Fibroblast of skin of left quadriceps (primary cell): ENCODE measurements at regions not wholly inside any gene's neighbourhood (a gene's known extent, or its start where the extent isn't known, plus 50 kb on each side); places are given as distances from the start of the nearest gene placed in this dataset.
"Not testable (repeated sequence)": the region's sequence is repeated elsewhere in the genome, so short reads cannot be mapped to it uniquely, and the experiment has no call there.

ENCODE experiments used
- DNase-seq, 2 experiments: peaks; one replicate each; pipeline ENCODE4 v3.0.0-alpha.2; 2013; ENCODE audit warnings: low read depth in 2 of 2

DNA sequence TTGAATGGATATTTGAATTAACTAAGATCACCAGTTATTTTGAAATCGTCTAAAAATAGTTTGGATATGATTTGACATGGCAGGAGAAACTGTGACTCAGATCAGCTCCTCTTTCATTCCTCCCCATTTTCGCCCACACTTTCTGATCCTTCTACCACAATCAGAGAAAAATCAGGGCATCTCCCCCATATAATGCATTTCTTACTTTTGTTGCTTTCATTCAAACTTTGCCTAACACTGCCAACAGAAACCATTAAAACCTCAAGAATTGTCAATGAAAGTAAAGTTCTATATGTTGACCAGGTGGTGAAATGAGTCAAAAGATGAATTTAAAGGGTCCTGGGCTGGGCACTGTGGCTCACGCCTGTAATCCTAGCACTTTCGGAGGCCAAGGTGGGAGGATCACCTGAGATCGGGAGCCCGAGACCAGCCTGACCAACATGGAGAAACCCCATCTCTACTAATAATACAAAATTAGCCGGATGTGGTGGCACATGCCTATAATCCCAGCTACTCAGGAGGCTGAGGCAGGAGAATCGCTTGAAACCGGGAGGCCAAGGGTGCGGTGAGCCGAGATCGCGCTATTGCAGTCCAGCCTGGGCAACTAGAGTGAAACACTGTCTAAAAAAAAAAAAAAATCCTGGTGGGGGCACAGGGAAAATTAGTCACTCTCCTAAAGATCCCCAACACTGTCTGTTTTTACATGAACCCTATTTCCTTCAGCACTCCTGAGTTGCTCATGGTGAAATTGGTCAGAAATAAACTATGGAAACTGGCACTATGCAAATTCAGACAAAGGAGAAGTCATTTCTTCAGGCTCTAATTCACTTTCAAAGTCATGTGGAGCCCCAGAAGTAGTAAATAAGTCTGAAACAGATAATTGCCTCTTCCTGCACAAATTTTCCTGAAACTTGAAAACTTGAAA, 122.8 kb upstream of the NOCT start:
- no peak for DNase-seq

DNA sequence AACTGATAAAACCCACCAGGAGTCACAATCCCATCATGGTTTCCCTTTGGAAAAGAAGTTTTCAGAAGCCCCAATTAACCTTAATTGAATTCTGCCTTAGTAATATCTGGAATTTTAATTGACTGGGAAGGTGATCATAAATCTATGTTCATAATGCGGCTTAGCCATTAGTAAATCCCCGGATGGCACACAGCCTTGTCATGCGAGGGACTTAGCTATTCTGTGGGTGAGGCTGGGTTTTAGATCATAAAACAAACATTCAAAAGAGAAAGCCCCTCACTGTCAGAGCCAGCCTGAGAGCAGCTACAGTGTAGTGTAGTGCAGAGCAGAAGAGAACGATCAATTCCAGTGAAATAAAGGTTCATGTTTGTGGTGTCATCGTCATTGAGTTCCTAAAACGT, 124.0 kb upstream of the NOCT start:
- DNase-seq: no peak

DNA sequence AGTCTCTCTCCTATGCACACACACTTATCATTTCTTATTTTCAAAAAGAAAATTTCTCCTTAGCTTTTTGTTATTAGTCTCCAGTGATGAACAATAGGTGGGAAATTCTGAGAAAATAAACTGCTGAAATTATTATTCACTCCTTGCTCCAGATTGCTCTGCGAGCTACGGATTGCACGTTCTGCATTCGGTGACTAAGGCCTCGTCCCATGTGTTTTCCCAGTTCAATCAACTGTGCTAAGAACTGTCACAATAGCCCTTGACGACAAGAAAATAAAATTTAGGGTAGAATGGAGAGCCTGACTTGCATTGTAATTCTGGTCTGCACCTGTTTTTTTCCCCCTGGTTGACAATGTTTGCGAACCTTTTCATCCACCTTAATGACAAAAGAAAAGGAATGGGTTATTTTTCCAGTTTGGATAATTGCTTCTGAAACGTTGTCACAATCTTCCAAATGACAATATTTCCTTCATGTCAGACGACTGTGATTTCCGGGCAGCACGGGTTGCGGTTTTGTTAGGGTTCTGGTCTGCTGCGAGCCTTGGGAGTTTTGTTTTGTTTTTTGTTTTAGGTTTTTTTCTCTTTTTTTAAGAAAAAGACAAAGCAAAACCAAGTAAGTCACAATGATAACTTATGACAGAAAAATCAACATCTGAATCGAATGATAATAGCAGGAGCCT, 124.5 kb upstream of the NOCT start:
- no peak for DNase-seq

DNA sequence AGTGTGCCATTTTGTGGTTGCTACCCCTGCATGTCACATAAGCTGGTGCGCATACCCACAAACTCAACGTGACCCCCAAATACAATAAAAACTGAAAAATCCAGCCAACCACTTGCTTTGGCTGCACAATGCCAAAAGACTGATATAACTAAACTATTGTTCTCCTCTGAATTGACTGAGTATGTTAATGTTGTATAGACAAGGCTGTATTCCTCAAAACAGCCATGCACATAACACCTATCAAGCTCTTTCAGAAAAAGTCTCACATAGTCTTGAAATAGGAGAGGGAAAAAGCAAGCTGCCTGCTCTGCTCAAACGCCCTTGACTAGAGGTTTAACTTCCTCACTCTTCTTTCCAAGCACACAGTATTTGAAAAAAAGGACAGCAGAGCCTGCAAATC, 126.4 kb upstream of the NOCT start:
- DNase-seq: no peak

DNA sequence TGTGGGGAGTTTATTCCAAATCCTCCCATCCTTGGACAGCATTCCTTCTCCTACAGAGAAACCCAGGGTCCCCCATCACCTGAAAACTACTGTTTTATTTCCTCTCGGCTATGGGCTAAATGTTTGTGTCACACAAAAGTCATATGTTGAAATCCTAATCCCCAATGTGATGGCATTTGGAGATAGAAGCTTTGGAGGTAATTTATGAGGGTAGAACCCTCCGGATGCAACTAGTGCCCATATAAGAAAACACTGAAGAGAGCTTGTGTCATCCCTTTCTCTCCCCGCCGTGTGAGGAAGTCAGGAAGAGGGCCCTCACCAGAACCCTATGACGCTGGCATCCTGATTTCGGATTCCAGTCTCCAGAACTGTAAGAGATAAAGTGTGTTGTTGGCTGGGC, 127.8 kb upstream of the NOCT start:
- DNase-seq: no peak

DNA sequence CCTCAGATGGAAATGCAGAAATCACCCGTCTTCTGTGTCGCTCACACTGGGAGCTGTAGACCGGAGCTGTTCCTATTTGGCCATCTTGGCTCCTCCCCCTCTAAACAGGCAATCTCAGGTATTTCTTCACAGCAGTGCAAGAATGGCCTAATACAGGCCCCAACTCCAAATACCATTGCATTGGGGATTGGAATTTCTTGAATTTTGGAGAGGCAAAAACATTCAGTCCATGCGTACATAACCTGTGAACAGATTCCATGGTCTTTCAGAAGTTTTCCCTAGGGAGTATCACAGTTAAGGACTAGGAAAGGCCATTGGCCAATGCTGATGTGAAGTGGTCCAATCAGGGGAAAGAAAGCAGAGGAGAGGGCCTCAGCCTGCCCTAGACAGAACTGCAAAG, 128.2 kb upstream of the NOCT start:
- no peak for DNase-seq

DNA sequence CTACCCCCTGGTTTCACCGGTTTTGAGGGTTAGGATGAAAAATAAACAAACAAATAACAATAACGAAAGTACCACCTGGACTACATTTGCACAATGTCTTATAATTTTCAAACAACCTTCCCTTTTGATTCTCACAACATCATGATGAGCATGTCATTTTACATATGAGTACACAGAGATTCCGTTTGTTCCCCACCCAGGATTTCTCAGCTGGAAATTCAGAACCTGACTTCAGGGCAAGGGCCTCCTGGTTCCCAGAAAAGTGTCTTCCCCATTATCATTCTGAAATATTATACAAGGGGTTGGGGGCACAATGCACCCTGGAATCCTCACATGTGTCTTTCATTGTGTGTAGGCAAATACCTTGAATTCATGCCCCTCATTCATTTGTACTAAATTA, 135.8 kb upstream of the NOCT start:
- no peak for DNase-seq

DNA sequence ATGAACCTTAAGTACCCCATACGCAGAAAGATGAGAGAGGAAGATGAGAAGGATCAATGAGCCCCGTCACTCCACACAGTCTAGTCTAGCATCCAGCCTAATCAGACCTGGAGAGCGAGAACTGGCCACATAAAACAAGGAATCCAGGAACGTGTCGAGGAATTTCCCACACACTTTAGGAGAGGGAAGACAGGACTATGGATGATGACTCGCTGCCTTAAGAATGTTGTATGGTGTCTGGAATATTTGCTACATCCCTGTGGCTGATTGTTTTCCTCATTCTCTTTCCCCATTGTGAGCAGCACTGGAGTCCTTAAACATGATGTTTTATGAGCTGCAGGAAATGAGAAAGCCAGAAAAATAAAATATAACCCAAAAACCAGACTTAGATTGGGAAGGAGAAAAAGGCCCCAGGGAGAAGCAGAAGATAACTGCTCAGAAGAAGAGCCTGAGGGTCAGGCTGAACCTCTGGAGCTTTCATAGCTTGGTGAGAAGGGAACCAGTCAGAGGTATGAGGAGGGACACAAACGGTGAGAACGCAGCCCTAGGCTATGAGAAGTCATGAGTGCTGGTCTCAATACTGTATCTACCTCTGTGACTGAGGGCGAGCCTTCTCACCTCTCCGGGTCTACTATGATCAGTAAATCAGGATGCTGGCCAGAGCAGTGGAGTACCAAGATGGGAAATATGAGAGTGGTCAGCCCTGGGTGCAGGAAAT, 139.5 kb upstream of the NOCT start:
- DNase-seq: peak; percentile 93 to 94

DNA sequence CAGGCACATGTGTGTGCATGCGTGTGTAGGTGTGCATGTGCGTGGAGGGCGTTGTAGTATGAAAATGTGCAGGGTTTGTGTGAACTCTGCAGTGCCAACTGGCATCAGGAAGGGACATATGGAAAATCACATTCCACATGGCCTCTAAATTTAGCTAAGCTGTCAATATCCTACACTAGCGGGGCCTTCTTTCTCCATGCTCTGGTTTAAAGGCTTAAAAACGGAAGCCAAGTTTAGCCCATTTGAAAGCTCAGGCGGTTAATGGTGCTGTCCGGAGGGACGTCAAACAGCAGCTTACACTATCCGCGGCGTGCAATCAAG, 144.1 kb upstream of the NOCT start:
- DNase-seq: no peak

DNA sequence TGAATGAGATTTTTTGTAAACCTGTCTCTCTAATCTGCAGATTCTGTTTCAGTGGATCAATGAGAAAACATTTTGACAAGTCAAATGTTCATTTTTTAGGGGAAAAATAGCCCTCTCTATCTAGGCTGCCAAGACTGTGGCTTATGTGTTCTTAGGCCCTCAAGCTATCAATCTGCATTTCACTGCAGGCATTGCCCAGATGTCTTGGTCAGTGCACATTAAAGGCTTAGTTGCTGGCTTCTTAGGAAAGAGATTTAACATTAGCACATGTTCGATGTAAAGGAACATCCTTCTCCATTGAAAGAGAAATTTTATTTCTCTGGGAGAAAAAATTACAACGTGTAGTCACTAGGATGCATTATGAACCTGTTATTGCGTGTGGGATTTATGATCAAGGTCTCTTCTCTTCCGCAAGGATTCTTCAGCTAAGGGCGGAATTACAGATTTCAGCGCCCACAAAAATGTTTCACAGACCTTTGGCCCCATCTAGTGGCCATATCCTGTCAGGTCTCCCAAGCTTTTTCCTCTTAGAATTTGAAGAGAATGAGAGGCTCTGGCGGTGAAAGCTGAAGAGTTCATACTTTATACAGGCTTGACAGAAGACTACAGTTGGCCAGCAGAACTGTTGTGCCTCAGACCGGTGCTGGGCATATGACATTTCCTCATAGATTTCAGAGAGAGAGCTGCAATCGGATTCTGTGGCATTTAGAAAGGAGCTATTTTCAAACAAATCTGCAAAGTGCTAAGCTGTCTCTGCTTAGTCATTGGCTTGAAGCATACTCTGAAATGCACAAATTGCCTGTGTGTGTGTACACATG, 144.6 kb upstream of the NOCT start:
- peak; percentile 64 to 66 for DNase-seq

DNA sequence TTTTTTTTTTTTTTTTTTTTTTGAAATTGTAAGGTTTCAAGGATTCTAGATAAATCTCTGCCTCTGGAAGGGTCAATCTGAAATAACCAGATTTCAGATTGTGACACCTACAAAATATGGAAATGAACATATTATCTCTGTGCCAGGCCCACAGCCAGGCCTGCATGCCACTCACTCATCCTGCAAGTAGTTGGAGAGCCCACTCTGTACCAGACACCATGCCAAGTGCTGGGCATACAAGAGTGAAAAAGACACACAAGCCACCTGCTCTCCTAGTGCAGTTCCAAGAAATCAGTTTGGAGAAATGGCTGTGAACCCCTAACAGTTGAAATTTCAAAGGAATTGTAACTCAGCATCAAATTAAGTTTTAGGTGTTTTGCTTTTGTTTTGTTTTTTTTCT, 145.9 kb upstream of the NOCT start:
- no peak for DNase-seq

DNA sequence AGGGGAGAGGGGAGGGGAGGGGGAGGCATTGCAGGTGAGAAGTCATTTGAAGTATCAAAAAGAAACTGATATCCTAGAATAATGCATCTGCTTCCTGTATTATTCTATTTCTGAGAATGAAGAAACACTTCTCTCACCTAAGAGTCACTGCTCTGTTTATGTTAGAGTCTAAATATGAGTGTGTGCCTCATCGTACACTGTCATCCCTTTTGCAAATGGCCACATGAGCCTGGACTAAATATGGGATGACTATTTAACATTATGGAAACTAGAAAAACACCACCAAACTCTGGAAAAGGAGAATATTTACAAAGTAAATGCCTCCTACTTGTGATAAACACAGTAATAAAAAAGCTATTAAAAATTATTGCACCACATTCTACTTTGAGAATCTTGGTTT, 146.4 kb upstream of the NOCT start:
- no peak for DNase-seq

DNA sequence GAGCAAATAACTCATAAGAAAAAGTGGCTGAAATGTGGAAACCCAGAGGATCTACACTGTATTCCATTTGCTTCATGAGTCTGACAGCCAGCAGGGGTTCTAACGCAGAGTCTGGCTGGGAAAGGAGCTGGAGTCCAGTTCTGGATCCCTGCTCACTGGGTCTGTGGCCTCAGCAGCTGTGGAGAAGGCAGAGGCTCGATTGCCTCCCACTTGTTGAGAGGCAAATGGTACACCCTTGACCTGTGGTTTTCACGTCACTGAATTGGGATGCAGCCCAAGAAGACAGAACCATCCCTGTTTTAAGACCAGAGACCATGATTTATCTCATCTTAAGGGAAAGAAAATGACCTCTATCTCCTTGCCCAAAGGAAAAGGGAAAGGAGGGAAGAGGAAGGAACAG, 147.0 kb upstream of the NOCT start:
- DNase-seq: no peak

DNA sequence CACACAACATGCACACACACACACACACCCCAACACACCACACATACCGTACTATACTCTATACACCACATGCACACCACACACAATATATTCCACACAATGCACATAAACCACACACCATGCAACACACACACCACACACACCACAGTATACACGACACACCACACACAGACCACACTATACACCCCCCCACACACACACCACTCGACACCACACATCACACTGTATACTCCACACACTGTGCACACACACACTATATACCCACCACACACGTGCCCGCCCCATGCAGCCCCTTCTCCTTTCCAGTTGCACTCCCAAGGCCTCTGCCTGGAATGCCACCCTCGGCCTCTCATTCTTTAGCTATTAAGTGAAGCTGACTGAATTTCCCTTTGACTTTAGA, 148.2 kb upstream of the NOCT start:
- DNase-seq: no peak

DNA sequence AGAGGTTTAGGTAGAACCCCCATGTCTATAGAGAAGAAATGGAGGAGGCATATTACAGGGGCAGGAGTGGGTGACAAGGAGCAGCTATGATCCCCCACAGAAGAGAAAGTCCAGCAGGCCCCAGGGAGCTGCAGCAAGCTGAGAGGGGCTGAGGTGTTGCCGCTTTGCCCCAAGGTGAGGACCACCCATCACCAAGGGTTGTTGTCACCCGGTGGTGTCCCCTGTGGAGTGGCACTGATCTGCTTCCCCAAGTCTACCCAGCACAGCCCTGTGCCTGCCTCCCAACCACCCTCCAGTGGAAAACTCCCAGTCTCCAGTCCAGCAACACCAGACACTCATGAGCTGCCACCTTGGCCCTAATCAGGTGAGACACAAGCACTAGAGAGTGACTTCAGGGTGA, 149.3 kb upstream of the NOCT start:
- DNase-seq: no peak

DNA sequence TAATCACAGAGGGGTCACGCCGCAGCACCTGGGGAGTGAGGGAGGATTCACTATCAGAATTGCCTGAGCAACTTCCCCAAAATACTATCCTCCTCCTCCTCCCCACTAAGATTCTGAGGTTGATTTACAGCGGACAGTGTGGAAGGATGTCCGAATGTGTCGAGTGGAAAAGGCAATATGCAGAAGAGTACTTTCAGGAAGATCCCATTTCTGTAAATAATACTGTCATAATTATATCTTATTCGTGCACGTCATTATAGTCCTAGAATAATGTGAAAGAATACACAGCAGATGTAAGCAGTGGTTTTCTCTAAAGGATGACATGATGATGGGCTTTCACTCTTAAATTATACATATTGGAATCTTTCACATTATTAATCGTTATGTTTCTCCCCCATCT, 149.8 kb upstream of the NOCT start:
- DNase-seq: no peak

DNA sequence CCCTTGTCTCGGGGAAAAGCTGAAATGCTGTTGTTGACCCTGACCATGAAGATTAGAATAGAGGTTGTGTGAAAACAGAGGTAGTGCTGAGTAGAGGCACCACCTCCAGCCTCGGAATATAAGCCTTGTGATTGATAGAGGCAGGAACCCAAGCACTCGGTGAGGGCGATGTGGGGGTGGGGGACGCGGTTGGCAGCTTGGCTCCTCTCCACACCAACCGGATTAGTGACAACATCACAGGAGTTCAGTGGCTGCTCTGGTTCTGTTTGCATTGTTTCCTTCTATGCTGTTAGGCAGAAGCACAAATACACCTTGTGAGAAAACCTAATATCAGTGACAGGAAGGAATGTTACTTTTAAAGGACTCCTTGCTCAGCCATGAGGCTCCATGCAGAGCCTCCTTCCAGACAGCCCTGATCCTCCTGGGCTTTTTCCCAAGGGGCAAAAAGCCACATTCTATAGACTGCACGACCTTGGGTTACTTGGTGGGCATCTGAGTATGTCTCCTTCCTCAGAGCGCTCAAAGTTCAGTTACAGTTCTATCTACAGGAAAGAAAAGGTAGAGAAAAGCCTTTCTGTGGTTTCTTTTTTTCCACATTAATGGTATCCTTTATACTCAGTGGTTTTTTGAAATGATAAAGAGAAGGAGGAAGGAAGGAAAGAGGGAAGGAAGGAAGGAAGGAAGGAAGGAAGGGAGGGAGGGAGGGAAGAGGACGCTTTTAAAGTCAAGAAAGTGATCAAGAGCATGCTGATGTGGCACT, 150.4 kb upstream of the NOCT start:
- DNase-seq: no peak

DNA sequence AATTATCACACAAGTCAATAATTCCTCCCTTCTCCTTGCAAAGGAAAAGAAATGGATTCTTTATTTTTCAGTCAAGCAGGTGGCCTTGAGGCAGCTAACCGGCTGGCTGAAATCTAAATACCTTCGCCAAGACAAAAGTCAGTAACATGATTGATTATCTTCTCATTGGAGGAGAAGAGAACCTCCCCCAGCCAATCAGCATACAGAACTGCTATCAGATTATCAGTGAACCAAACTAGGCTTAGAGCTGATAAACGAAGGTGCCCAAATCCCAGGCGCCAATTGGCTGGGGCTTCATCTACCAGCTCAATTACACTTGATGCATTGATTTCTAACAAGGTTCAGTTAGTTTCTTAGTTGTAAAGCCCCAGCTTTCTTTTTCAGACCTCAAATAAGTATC, 152.4 kb upstream of the NOCT start:
- no peak for DNase-seq

DNA sequence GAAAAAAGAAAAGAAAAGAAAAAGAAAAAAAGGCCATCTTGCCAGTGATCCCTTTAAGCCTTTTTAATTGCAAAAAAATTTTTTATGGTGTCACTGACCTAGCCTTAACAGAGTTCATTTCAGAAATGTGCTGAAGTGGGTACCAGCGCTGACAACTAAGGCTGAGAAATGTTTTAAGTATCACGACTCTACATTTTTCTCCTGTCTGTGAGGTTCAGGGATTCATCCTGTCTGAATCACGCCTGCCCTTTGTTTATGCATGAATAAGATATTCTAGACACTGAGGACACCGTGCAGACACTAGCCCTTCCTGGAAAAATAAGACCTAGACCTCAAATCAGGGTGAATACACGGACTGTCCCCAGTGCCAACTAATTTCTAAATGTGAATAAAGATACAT, 154.4 kb upstream of the NOCT start:
- peak in 1 of 2 experiments; percentile 2 for DNase-seq

DNA sequence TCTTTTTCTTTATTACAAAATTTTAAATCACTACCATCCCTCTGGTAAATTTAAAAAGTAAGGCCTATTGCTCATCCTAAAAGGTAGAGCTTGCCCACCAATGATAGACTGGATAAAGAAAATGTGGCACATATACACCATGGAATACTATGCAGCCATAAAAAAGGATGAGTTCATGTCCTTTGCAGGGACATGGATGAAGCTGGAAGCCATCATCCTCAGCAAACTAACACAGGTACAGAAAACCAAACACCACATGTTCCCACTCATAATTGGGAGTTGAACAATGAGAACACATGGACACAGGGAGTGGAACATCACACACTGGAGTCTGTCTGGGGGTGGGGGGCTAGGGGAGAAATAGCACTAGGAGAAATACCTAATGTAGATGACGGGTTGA, 155.2 kb upstream of the NOCT start:
- not testable (repeated sequence) for DNase-seq

DNA sequence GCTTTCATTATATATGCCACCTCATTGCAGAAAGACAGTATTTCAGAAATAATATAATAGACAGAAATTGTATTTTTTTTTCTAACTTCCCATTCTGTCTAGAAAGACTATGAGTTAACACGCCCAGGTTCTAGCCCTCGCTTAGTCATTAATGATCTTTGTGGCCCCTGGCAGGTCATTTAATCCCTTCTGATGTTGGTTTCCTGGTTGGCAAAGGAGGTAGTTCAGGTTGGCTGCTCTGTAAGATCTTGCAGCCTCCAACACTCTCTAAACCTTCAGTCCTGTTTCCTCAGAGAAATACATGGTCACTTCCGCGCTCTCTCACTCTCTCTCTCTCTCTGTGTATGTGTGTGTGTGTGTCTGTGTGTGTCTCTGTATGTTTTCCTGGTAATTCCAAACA, 156.3 kb upstream of the NOCT start:
- DNase-seq: no peak
